NCI-H2227 (cell line): ENCODE measurements at regions not wholly inside any gene's neighbourhood (a gene's known extent, or its start where the extent isn't known, plus 50 kb on each side); places are given as distances from the start of the nearest gene placed in this dataset.

Source experiments
- DNase-seq: peaks from one replicate; lab custom pipeline; 2025; ENCODE audit not compliant: unreplicated experiment; lab: John Stamatoyannopoulos, UW

GRCh38 chr5:105392710-105393149, 1830.1 kb upstream of the NUDT12 start:
- no peak for DNase-seq

- DNase-seq, result no peak
These were observed 1829.6 kb upstream of the NUDT12 start for GRCh38 chr5:105392122-105392709.

- no peak for DNase-seq
These were observed 1817.5 kb upstream of the NUDT12 start for GRCh38 chr5:105380126-105380525.

DNA sequence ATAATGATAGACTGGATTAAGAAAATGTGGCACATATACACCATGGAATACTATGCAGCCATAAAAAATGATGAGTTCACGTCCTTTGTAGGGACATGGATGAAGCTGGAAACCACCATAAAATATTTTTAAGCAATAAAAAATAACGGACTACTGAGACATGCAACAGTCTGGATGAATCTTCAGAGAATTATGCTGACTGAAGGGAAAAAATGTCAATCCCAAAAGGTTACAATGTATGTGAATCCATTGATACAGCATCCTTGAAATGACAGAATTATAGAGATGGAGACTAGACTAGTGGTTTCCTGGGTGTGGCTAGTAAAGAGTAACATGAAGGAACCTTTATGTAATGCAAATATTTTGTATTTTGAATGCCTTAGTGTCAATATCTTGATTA, 1808.6 kb upstream of the NUDT12 start:
- DNase-seq, result no peak

- no peak for DNase-seq
These were observed 1788.0 kb upstream of the NUDT12 start for GRCh38 chr5:105350486-105351140.

GRCh38 chr5:105331558-105331957, 1769.0 kb upstream of the NUDT12 start:
- DNase-seq, result no peak

GRCh38 chr5:105330185-105330584, 1767.6 kb upstream of the NUDT12 start:
- DNase-seq, result no peak

GRCh38 chr5:105304859-105305258, 1742.3 kb upstream of the NUDT12 start:
- DNase-seq, result no peak

DNA sequence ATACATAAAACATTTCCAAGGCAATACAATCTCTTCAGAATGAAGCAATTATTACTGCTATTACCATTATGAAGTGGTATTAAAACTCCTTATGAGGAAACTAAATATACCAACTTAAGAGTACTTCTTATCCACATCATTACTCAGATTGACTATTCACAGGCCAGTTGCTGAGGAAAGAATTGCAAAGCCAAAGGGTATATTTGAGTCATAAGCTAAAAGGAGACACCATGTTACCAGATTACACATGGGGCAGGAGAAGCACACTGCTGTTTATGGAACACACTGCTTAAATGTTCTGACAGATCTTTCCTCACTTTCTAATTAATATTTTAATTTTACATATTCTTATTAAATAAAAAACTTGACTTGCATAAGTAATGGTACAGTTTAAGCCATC, 1726.4 kb upstream of the NUDT12 start:
- DNase-seq, result no peak

- no peak for DNase-seq
These were observed 1720.5 kb upstream of the NUDT12 start for GRCh38 chr5:105283134-105283533.

GRCh38 chr5:105274079-105274478, 1711.5 kb upstream of the NUDT12 start:
- no peak for DNase-seq

DNA sequence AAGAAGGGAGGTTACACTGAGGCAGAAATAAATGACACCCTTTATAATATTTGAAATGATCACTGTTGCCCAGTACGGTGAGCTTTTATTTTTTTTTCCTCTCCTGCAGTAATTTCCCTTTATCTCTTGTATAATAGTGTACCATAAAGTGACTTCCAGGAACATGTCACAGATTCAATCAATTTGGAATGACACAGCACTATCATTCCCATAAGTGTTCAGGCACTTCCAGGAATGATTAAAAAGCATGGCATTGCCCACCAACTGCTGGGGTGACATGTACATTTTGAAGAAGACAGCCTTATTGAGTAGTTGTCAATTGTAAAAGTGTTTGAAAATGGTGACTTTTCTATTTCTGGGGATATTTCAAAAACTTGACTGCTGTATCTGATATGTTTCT, 1700.9 kb upstream of the NUDT12 start:
- no peak for DNase-seq

DNA sequence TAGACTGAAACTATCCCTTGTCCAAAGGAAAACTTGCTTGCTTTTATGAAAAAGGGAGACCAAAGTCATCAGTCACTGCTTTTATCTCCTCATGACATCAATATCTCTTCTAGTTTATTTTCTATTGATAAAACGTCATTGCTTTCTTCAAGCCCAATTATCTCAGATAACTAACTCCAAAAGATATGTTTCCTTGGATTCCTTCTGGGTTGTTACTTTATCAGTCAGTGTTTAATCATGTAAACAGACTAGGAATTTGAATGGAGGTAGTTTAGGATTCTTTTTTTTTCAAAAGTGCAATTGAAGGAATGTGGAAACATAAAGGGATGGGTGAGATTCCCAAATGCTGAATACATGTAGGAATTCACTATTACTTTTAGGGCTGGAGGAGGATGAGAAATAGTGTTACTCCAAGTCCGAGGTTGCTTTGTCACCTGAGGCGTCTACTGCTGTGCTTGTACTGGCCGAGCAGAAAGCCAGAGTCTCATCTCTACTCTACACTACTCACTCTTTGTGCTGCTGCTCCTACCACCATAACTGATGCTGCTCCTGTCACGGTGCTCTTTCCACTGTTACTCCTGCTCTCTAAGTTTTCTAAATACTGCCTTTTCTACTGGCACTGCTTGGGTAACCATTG, 1697.1 kb upstream of the NUDT12 start:
- DNase-seq, result no peak

DNA sequence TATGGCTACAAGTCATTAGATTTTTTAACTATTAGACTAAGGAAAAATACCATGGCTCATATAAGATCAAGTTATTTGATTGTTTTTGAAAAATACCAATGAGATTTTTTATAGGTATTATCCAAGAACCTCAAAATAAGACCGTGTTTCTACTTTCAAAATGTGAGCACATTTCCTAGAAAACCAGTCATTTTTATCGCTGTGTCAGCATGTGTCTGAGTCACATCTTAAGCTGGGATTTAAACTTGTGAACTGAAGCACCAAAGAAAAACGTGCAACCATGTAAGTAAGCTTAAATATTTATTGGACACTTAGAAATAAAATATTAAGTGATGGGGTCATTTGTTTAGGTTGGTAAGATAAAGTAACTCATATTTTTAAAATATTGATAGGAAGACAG, 1676.0 kb upstream of the NUDT12 start:
- no peak for DNase-seq

DNA sequence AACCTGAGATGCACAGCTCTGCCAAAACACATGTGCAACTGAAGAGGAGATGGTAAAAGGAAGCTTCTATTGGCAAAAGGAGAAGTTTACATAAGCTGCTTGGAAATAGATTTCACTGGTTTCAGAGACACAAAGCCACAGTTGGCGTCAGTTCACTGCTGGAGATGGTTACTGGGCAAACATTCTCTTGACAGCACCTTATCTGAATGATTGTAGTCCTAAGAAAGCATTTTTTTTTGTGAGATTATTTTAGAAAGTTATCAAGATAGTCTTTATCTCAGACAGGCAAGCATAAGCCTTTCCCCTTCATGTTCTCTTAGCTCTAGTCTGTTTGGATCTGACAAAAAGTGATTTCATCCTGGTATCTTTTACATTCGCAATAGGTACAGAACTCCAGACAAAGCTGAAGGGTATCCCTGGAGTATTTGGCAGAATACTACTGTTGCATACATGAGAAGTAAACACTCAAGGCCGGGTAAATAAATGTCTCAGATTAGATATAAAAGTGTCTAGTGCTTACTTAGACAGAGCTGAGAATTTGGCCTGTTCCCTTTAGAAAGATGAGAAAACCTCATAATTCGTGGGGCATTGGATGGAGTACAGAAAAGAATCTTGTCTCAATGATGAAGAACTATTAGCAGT, 1668.0 kb upstream of the NUDT12 start:
- no peak for DNase-seq

DNA sequence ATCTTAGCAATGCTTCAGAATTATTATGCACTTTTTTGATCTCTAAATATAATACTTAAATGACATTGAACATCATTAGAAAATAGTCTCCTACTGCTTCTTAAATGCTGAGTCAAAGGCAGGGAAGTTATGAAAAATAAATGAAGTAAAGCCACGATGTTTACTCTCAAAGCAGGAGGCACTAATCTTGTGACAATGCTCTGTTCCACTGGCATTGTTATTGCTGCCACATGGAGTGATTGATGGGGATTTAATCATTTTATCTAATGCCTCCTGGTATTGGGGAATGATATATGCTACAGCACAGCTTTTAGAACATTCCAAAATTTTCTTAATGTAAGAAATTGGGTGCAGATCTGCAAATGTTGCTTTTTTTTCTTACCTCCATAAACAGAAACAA, 1655.4 kb upstream of the NUDT12 start:
- DNase-seq, result no peak

GRCh38 chr5:105213078-105213477, 1650.5 kb upstream of the NUDT12 start:
- peak; percentile 1 for DNase-seq

DNA sequence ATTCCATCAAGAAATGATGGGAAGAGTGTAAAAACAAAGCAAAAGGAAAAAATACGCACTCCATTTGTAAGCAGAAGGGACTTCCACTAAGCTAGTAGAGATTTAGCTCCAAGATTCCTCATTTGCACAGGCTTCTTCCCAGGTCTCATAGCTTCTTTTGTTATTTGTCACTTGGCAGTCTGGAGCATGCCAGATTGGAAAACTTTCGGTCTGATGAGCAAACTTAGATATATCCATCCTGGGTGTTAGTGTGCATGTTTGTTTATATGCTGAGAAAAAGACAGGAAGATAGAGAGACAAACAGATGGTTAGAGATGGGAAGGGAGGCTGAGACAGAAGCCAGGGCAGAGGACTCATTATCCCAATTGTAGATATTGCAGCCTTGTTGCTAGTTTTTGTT, 1644.5 kb upstream of the NUDT12 start:
- no peak for DNase-seq

DNA sequence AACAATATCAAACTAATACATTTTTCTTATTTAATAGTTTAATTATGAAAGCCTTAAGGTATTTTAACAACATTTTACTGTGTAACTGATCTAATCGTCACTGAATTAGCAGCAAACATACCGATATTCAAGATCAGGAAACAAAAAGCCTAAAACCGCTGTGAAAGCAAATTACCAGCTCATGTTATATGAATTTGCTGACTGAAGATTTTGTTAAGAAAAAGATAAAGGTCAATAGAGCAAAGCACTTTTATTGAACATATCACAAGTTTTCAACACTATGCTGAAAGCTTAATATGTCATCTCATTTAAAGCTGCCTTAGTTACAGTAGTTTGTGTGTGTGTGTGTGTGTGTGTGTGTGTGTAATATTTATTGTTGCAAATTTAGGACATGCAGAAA, 1634.9 kb upstream of the NUDT12 start:
- no peak for DNase-seq

DNA sequence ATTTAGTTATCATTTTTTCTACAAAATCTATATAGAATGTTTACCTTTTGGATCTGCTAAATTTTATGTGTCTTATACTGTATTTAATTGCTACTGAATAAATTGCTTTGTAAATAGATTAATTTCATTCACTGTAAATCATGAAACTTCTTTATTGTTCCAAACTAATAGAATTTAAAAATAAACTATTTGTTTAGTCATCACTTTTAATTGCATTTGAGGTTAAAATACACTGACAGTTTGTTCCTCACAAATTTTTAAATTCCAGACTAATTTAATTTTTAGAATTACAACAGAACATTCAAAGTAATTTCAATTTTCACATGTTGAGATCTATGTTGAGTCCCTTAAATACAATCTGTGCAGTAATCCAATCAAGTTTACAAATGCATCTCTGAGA, 1633.2 kb upstream of the NUDT12 start:
- no peak for DNase-seq

GRCh38 chr5:105172918-105173317, 1610.3 kb upstream of the NUDT12 start:
- no peak for DNase-seq

- no peak for DNase-seq
These were observed 1606.2 kb upstream of the NUDT12 start for GRCh38 chr5:105168806-105169205.
